OCI-LY3 (cell line): ENCODE measurements at regions not wholly inside any gene's neighbourhood (a gene's known extent, or its start where the extent isn't known, plus 50 kb on each side); places are given as distances from the start of the nearest gene placed in this dataset.

Experiments
- H2AFZ ChIP-seq: fragments of 200-600, 300-600 bp; shearing (Covaris generic); 2 replicates; pipeline ENCODE4 v1.6.0; 2014; ENCODE audit warnings: antibody characterized with exemption, low read depth, low read length
- H3K27ac ChIP-seq: fragments of 200-600, 300-600 bp; sonication (generic); 2 replicates; pipeline ENCODE4 v1.5.1; 2014; ENCODE audit warnings: mild to moderate bottlenecking, low read length, moderate library complexity, mixed read lengths
- H3K27me3 ChIP-seq: fragments of 200-600, 300-600 bp; sonication (generic); 2 replicates; pipeline ENCODE4 v1.6.1; 2014; ENCODE audit warnings: low read depth, low read length, mixed read lengths
- H3K36me3 ChIP-seq: fragments of 200-600, 300-600 bp; sonication (generic); replicated peaks from 2 replicates; pipeline ENCODE3; 2014; ENCODE audit warnings: low read depth, low read length, mixed read lengths
- H3K4me1 ChIP-seq: fragments of 300-600, 200-600 bp; sonication (generic); 2 replicates; pipeline ENCODE4 v1.6.1; 2014; ENCODE audit warnings: low read length, mixed read lengths
- H3K4me2 ChIP-seq: fragments of 200-600, 300-600 bp; sonication (generic); 2 replicates; pipeline ENCODE4 v1.6.1; 2014; ENCODE audit warnings: low read length, mixed read lengths
- H3K4me3 ChIP-seq: fragments of 300-600, 200-600 bp; sonication (generic); 2 replicates; pipeline ENCODE4 v1.5.1; 2014; ENCODE audit warnings: antibody characterized with exemption, mild to moderate bottlenecking, low read length, moderate library complexity
- H3K79me2 ChIP-seq: fragments of 300-600, 200-600 bp; shearing (Covaris generic); 2 replicates; pipeline ENCODE4 v1.6.1; 2014; ENCODE audit warnings: mild to moderate bottlenecking, low read length, mixed read lengths
- H3K9ac ChIP-seq: fragments of 300-600, 200-600 bp; shearing (Covaris generic); 2 replicates; pipeline ENCODE4 v1.6.0; 2014; ENCODE audit warnings: mild to moderate bottlenecking, low read length, moderate library complexity
- H3K9me3 ChIP-seq: fragments of 200-600, 300-600 bp; shearing (Covaris generic); 2 replicates; pipeline ENCODE4 v1.6.1; 2014; ENCODE audit warnings: low read length, mixed read lengths; ENCODE audit not compliant: insufficient read depth
- H4K20me1 ChIP-seq: fragments of 200-600, 300-600 bp; sonication (generic); 2 replicates; pipeline ENCODE4 v1.6.1; 2016; ENCODE audit warnings: low read length, mixed read lengths; ENCODE audit not compliant: insufficient read depth
- CTCF ChIP-seq: fragments of 200-600, 300-600 bp; sonication (generic); IDR thresholded peaks from 2 replicates; pipeline ENCODE4 v1.5.1; 2014; ENCODE audit warnings: antibody characterized with exemption, low read length, low read depth
- EZH2phosphoT487 ChIP-seq: fragments of 200-600 bp; shearing (Covaris generic); IDR thresholded peaks from 2 replicates; pipeline ENCODE4 v1.6.1; 2018; ENCODE audit warnings: antibody characterized with exemption, mixed run types, low read depth

GRCh38 chr5:158212917-158213316 lies 354.0 kb upstream of the CLINT1 start:
- H3K4me1 ChIP-seq = no peaks in the 10 kb centered on the region
- no peak overlapping the region for H3K27ac ChIP-seq
- no peaks in the 10 kb centered on the region for H3K9me3 ChIP-seq
- no peaks in the 10 kb centered on the region for H3K27me3 ChIP-seq
- H3K9ac ChIP-seq = no peak overlapping the region
- no peak overlapping the region for H3K4me2 ChIP-seq
- H3K79me2 ChIP-seq = no peaks in the 10 kb centered on the region
- no peaks in the 10 kb centered on the region for H3K36me3 ChIP-seq
- TF ChIP-seq CTCF = no peak
- no peak for TF ChIP-seq EZH2phosphoT487
- no peaks in the 10 kb centered on the region for H4K20me1 ChIP-seq
- no peak overlapping the region for H3K4me3 ChIP-seq
- no peak overlapping the region for H2AFZ ChIP-seq

- no peak for TF ChIP-seq EZH2phosphoT487
- H4K20me1 ChIP-seq = no peaks in the 10 kb centered on the region
Measured at GRCh38 chr5:158212237-158212636, 353.3 kb upstream of the CLINT1 start.

GRCh38 chr5:158209219-158209908 lies 350.4 kb upstream of the CLINT1 start:
- Histone ChIP-seq H3K4me1 (no peaks in the 10 kb centered on the region), H3K27ac (no peak overlapping the region), H3K9me3 (no peaks in the 10 kb centered on the region), H3K27me3 (no peaks in the 10 kb centered on the region), H3K4me3 (no peak overlapping the region), H3K9ac (no peak overlapping the region), H4K20me1 (no peaks in the 10 kb centered on the region), H3K4me2 (no peak overlapping the region), H3K79me2 (no peaks in the 10 kb centered on the region), H3K36me3 (no peaks in the 10 kb centered on the region), H2AFZ (no peak overlapping the region)
- TF ChIP-seq CTCF (no peak), EZH2phosphoT487 (no peak)

More at GRCh38 chr5:158212237-158212636, 353.3 kb upstream of the CLINT1 start:
- no peak overlapping the region for H3K9ac ChIP-seq
- H3K79me2 ChIP-seq = no peaks in the 10 kb centered on the region
- H2AFZ ChIP-seq = no peak overlapping the region
- H3K4me2 ChIP-seq = no peak overlapping the region
- no peaks in the 10 kb centered on the region for H3K9me3 ChIP-seq
- no peak overlapping the region for H3K27ac ChIP-seq
- no peak overlapping the region for H3K4me3 ChIP-seq
- H3K27me3 ChIP-seq = no peaks in the 10 kb centered on the region
- no peaks in the 10 kb centered on the region for H3K4me1 ChIP-seq
- no peaks in the 10 kb centered on the region for H3K36me3 ChIP-seq

GRCh38 chr5:158207733-158208132 lies 348.8 kb upstream of the CLINT1 start:
- Histone ChIP-seq H4K20me1 (no peaks in the 10 kb centered on the region), H3K9me3 (no peaks in the 10 kb centered on the region), H3K4me1 (no peaks in the 10 kb centered on the region), H3K27me3 (no peaks in the 10 kb centered on the region), H3K9ac (no peak overlapping the region), H3K4me3 (no peak overlapping the region), H3K36me3 (no peaks in the 10 kb centered on the region), H3K4me2 (no peak overlapping the region), H3K79me2 (no peaks in the 10 kb centered on the region), H2AFZ (no peak overlapping the region), H3K27ac (no peak overlapping the region)
- no peak for TF ChIP-seq CTCF
- TF ChIP-seq EZH2phosphoT487 = no peak
